ENCODE measurements at regions not wholly inside any gene's neighbourhood (a gene's known extent, or its start where the extent isn't known, plus 50 kb on each side); places are given as distances from the start of the nearest gene placed in this dataset.

DNA sequence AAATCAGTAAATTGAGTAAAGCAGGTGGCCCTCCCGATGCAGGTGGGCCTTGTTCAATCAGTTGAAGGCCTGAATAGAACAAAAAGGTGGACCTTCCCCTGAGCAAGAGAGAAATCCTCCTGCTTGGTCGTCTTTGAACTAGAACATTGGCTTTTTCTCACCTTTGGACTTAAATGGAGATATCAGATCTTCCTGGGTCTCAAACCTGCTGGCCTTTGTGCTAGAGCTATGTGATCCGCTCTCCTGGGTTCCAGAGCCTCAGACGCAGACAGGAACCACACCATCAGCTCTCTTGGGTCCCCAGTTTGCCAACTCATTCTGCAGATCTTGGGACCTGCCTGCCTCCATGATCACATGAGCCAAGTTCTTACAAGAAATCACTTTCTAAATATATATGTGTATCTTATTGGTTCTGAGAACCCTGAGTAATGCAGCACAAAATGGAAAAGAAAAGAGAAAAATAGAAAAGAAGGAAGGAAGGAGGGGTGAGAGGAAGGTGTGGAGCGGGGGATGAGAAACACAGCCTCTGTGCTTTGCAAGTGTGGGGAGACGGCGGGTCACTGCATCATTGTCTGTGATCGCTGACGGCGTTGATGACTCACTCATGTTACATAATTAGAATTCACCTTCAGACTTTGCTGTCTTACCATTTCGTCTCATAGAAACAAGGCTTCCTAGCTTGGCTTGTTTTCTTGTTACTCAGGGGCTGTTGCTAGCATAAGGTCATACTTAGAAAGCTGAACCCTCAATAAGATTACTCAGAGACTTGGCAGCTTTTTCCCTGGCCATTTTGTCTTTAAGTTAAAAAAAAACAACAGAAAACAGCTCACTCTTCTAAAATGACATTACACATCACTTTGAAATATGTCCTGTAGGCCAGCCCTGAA is 85.7 kb upstream of the NEDD9 start (continued):
- TF ChIP-seq MEIS1 (CRISPR knock-in tag; IDR thresholded peaks at IDR 0.05; ENCODE audit: borderline replicate concordance) (no peak), RARG (CRISPR knock-in tag; IDR thresholded peaks at IDR 0.05; ENCODE audit: low read depth) (no peak), ZNF816 (CRISPR knock-in tag; IDR thresholded peaks at IDR 0.05; ENCODE audit: borderline replicate concordance) (peak; percentile 79; the same call in 1 of the 2 replicates), PAWR (CRISPR knock-in tag; IDR thresholded peaks at IDR 0.05; ENCODE audit: borderline replicate concordance) (no peak), SPEN (CRISPR knock-in tag; IDR thresholded peaks at IDR 0.05; ENCODE audit: low read depth) (peak; percentile 40; the same call in 1 of the 2 replicates), RFX1 (IDR thresholded peaks at IDR 0.05) (no peak; the same call in 1 of the 2 replicates), ZNF841 (CRISPR knock-in tag; IDR thresholded peaks at IDR 0.05; ENCODE audit: borderline replicate concordance) (no peak), KDM6A (CRISPR knock-in tag; IDR thresholded peaks at IDR 0.05; ENCODE audit: low read depth) (no peak), POLR2A (IDR thresholded peaks at IDR 0.05; ENCODE audit: insufficient read depth in 1 of 2, low read depth in 2 of 2, low read length in 2 of 2) (no peak), EED (CRISPR knock-in tag; IDR thresholded peaks at IDR 0.05) (no peak), TARDBP (CRISPR knock-in tag; IDR thresholded peaks at IDR 0.05) (peak; percentile 39; the same call in 1 of the 2 replicates), HOXD1 (CRISPR knock-in tag; IDR thresholded peaks at IDR 0.05) (no peak), ZNF530 (CRISPR knock-in tag; IDR thresholded peaks at IDR 0.05; ENCODE audit: low read depth) (no peak), ZNF839 (CRISPR knock-in tag; IDR thresholded peaks at IDR 0.05; ENCODE audit: borderline replicate concordance) (no peak), NFE2L2 (IDR thresholded peaks at IDR 0.05; ENCODE audit: low read length) (no peak), SIX4 (CRISPR knock-in tag; IDR thresholded peaks at IDR 0.05) (no peak), RBFOX2 (IDR thresholded peaks at IDR 0.05; ENCODE audit: low read depth, low read length) (no peak), ZNF350 (CRISPR knock-in tag; IDR thresholded peaks at IDR 0.05; ENCODE audit: borderline replicate concordance, low read depth) (no peak), FOXP1 (IDR thresholded peaks at IDR 0.05) (no peak), FOXP1 (CRISPR knock-in tag; IDR thresholded peaks at IDR 0.05) (peak; percentile 54; the same call in 1 of the 2 replicates), RFXAP (CRISPR knock-in tag; IDR thresholded peaks at IDR 0.05; ENCODE audit: borderline replicate concordance) (no peak), ZSCAN25 (CRISPR knock-in tag; IDR thresholded peaks at IDR 0.05) (no peak), ZNF33B (CRISPR knock-in tag; IDR thresholded peaks at IDR 0.05) (no peak)
- TF ChIP-seq, protein P1, sequence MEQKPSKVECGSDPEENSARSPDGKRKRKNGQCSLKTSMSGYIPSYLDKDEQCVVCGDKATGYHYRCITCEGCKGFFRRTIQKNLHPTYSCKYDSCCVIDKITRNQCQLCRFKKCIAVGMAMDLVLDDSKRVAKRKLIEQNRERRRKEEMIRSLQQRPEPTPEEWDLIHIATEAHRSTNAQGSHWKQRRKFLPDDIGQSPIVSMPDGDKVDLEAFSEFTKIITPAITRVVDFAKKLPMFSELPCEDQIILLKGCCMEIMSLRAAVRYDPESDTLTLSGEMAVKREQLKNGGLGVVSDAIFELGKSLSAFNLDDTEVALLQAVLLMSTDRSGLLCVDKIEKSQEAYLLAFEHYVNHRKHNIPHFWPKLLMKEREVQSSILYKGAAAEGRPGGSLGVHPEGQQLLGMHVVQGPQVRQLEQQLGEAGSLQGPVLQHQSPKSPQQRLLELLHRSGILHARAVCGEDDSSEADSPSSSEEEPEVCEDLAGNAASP (CRISPR knock-in tag; IDR thresholded peaks at IDR 0.05; ENCODE audit: borderline replicate concordance), result peak; percentile 67; the same call in 1 of the 2 replicates
- TF ChIP-seq, protein P2, sequence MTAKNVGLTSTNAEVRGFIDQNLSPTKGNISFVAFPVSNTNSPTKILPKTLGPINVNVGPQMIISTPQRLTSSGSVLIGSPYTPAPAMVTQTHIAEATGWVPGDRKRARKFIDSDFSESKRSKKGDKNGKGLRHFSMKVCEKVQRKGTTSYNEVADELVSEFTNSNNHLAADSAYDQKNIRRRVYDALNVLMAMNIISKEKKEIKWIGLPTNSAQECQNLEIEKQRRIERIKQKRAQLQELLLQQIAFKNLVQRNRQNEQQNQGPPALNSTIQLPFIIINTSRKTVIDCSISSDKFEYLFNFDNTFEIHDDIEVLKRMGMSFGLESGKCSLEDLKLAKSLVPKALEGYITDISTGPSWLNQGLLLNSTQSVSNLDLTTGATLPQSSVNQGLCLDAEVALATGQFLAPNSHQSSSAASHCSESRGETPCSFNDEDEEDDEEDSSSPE (CRISPR knock-in tag; IDR thresholded peaks at IDR 0.05), result no peak
- TF ChIP-seq, protein P3, sequence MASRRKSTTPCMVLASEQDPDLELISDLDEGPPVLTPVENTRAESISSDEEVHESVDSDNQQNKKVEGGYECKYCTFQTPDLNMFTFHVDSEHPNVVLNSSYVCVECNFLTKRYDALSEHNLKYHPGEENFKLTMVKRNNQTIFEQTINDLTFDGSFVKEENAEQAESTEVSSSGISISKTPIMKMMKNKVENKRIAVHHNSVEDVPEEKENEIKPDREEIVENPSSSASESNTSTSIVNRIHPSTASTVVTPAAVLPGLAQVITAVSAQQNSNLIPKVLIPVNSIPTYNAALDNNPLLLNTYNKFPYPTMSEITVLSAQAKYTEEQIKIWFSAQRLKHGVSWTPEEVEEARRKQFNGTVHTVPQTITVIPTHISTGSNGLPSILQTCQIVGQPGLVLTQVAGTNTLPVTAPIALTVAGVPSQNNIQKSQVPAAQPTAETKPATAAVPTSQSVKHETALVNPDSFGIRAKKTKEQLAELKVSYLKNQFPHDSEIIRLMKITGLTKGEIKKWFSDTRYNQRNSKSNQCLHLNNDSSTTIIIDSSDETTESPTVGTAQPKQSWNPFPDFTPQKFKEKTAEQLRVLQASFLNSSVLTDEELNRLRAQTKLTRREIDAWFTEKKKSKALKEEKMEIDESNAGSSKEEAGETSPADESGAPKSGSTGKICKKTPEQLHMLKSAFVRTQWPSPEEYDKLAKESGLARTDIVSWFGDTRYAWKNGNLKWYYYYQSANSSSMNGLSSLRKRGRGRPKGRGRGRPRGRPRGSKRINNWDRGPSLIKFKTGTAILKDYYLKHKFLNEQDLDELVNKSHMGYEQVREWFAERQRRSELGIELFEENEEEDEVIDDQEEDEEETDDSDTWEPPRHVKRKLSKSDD (CRISPR knock-in tag; IDR thresholded peaks at IDR 0.05; ENCODE audit: low read depth), result 0 out of 2 replicates have a peak, but pooled peaks have one; percentile 21
- TF ChIP-seq, protein P4, sequence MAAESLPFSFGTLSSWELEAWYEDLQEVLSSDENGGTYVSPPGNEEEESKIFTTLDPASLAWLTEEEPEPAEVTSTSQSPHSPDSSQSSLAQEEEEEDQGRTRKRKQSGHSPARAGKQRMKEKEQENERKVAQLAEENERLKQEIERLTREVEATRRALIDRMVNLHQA (CRISPR knock-in tag; IDR thresholded peaks at IDR 0.05), result 0 out of 2 replicates have a peak, but pooled peaks have one; percentile 23

Measured in HepG2 (cell line).